NB4 (cell line): ENCODE measurements at regions not wholly inside any gene's neighbourhood (a gene's known extent, or its start where the extent isn't known, plus 50 kb on each side); places are given as distances from the start of the nearest gene placed in this dataset.

Experiments
- MYC ChIP-seq: IDR thresholded peaks from 2 replicates; pipeline ENCODE4 v1.6.1; 2011; ENCODE audit warnings: low read depth, low read length
- POLR2A ChIP-seq: IDR thresholded peaks from 2 replicates; pipeline ENCODE4 v1.6.1; 2011; ENCODE audit warnings: mild to moderate bottlenecking; ENCODE audit not compliant: insufficient read length; ENCODE audit errors: extremely low read depth
- TF ChIP-seq, protein P1 (sequence below): IDR thresholded peaks from one replicate; pipeline ENCODE4 v1.5.1; 2012; ENCODE audit warnings: low read depth, low read length
- TF ChIP-seq, protein P2 (sequence below): IDR thresholded peaks from 2 replicates; pipeline ENCODE4 v1.6.1; 2011; ENCODE audit warnings: low read depth, low read length

DNA sequence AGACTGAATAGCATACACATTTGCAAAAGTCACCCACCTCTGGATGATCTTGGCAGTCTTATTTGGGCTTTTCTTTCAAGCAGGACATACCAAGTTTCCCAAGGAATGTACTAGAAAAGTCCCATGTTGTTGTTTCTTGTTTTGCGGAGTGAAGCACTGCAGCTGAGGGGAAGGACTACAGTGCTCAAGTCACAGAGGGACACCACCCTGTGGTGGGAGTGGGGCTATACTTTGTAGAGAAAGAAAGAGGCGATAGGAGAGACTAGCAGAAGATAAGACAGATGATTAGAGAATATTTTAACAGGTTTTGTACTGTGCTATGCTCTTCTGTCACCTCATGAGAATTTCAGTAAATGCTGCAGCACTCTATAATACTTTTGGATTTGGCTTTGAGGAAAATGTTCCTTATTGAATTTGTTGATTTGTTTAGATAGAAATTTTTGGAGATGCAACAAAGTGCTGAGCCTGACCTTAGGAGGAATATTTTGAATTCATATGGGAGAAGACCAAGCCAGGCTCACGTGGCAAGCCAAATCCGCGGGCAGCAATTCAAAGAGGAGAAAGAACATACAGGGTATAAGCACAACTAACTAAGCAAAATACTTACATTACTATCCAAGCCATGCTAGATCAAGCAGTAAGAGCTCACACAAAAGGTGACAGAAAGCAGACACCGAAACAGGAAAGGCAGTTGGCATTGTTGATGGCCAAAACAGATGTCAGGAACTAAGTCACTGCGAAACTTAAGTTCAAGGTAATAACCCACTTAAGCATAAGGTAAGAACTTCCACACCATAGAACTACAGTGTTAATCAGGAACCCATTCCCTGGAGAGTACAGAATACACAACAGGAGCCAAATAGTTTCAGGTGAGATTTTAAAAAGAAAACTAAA, 280.3 kb upstream of the INTU start:
- TF ChIP-seq, protein P1, sequence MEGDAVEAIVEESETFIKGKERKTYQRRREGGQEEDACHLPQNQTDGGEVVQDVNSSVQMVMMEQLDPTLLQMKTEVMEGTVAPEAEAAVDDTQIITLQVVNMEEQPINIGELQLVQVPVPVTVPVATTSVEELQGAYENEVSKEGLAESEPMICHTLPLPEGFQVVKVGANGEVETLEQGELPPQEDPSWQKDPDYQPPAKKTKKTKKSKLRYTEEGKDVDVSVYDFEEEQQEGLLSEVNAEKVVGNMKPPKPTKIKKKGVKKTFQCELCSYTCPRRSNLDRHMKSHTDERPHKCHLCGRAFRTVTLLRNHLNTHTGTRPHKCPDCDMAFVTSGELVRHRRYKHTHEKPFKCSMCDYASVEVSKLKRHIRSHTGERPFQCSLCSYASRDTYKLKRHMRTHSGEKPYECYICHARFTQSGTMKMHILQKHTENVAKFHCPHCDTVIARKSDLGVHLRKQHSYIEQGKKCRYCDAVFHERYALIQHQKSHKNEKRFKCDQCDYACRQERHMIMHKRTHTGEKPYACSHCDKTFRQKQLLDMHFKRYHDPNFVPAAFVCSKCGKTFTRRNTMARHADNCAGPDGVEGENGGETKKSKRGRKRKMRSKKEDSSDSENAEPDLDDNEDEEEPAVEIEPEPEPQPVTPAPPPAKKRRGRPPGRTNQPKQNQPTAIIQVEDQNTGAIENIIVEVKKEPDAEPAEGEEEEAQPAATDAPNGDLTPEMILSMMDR, result no peak
- TF ChIP-seq, protein P2, sequence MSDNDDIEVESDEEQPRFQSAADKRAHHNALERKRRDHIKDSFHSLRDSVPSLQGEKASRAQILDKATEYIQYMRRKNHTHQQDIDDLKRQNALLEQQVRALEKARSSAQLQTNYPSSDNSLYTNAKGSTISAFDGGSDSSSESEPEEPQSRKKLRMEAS, result no peak
- TF ChIP-seq POLR2A (no peak), MYC (no peak)
